Uterus (tissue), 3 donors: ENCODE measurements at regions not wholly inside any gene's neighbourhood (a gene's known extent, or its start where the extent isn't known, plus 50 kb on each side); places are given as distances from the start of the nearest gene placed in this dataset.

ENCODE experiments used
- DNase-seq, 2 donors: peaks; one replicate each; pipeline ENCODE4 v3.0.0-alpha.2; 2019 to 2020
- H3K27ac ChIP-seq, 2 donors: fragments of 200-600 bp; sonication (generic); 1 replicate in 1 of 2; 2 replicates in 1 of 2; pipeline ENCODE4 v1.5.1; 2016 to 2018
- H3K27me3 ChIP-seq, 2 donors: fragments of 200-600 bp; sonication (generic); one replicate each; pipeline ENCODE4 v1.5.1; 2018 to 2019; ENCODE audit warnings: control low read depth in 1 of 2
- H3K36me3 ChIP-seq, 2 donors: fragments of 200-600 bp; sonication (generic); one replicate each; pipeline ENCODE4 v1.5.1; 2019; ENCODE audit warnings: control low read depth in 1 of 2
- H3K4me1 ChIP-seq, 2 donors: fragments of 200-600 bp; sonication (generic); one replicate each; pipeline ENCODE4 v1.5.1; 2018 to 2019; ENCODE audit warnings: control low read depth in 1 of 2
- H3K4me3 ChIP-seq, 2 donors: fragments of 200-600 bp; sonication (generic); 1 replicate in 1 of 2; 2 replicates in 1 of 2; pipeline ENCODE4 v1.5.1; 2018 to 2019; ENCODE audit warnings: mild to moderate bottlenecking in 1 of 2
- H3K9me3 ChIP-seq, 2 donors: fragments of 200-600 bp; sonication (generic); one replicate each; pipeline ENCODE4 v1.5.1; 2019; ENCODE audit warnings: control low read depth in 1 of 2
- POLR2A ChIP-seq, 2 donors: fragments of 450-650 bp; IDR thresholded peaks; one replicate each; pipeline ENCODE4 v1.6.1; 2016; ENCODE audit warnings: antibody characterized with exemption in 2 of 2, mild to moderate bottlenecking in 1 of 2, moderate library complexity in 1 of 2
- intact Hi-C: fragments of 100-400 bp; cut with DNase I; formaldehyde crosslinking; loops from one replicate; pipeline ENCODE4 v1.15.1; 2023; ENCODE audit warnings: low total_unique reads
- TF ChIP-seq, protein P1 (sequence below), 4 experiments: fragments of 200-600 bp in 2 of 4; fragments of 450-650 bp in 2 of 4; sonication (generic) in 2 of 4; IDR thresholded peaks; one replicate each; pipeline ENCODE4 v1.5.1; 2016 to 2019; ENCODE audit warnings: antibody characterized with exemption in 4 of 4, mild to moderate bottlenecking in 2 of 4, moderate library complexity in 1 of 4
- donor health status: DM: yes; HTN: yes; CAD: no.

- Histone ChIP-seq H3K4me3 (no peak overlapping the region), H3K9me3 (no peaks in the 10 kb centered on the region), H3K36me3 (no peaks in the 10 kb centered on the region), H3K27me3 (no peaks in the 10 kb centered on the region), H3K4me1 (no peaks in the 10 kb centered on the region), H3K27ac (no peak overlapping the region)
- no peak for TF ChIP-seq POLR2A (IDR thresholded peaks at IDR 0.05)
- TF ChIP-seq, protein P1, sequence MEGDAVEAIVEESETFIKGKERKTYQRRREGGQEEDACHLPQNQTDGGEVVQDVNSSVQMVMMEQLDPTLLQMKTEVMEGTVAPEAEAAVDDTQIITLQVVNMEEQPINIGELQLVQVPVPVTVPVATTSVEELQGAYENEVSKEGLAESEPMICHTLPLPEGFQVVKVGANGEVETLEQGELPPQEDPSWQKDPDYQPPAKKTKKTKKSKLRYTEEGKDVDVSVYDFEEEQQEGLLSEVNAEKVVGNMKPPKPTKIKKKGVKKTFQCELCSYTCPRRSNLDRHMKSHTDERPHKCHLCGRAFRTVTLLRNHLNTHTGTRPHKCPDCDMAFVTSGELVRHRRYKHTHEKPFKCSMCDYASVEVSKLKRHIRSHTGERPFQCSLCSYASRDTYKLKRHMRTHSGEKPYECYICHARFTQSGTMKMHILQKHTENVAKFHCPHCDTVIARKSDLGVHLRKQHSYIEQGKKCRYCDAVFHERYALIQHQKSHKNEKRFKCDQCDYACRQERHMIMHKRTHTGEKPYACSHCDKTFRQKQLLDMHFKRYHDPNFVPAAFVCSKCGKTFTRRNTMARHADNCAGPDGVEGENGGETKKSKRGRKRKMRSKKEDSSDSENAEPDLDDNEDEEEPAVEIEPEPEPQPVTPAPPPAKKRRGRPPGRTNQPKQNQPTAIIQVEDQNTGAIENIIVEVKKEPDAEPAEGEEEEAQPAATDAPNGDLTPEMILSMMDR (IDR thresholded peaks at IDR 0.05), result no peak
- DNase-seq, result no peak
- intact Hi-C loops, result no loop called here
These were observed 124.5 kb upstream of the ARSJ start for GRCh38 chr4:114103908-114104307.

DNA sequence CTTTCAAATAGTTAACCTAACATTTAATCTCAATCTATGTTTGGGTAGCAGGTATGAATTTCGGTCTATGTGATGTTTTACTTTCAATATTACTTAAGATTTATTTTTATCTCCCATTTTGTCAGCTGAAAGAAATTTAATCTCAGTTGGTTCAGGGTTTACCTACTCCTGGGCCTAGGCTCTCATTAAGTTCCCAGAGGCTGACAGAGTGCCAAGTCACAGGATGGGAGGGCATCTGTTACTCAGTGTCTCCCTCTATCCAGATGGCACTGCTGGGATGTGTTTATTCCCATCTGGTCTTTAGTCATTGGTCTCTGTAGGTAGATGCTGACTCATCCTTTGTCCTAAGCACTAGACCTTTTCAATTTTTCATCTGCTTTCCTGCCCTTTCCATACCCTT lies 129.4 kb upstream of the ARSJ start:
- TF ChIP-seq, protein P1 (IDR thresholded peaks at IDR 0.05), result no peak
- TF ChIP-seq POLR2A (IDR thresholded peaks at IDR 0.05), result no peak
- Histone ChIP-seq H3K27ac (no peak overlapping the region), H3K27me3 (no peaks in the 10 kb centered on the region), H3K4me1 (no peaks in the 10 kb centered on the region), H3K4me3 (no peak overlapping the region), H3K9me3 (no peaks in the 10 kb centered on the region), H3K36me3 (no peaks in the 10 kb centered on the region)
- intact Hi-C loops, result no loop called here
- no peak for DNase-seq

- no peaks in the 10 kb centered on the region for H3K4me1 ChIP-seq
- intact Hi-C loops, result no loop called here
- H3K27me3 ChIP-seq, result no peaks in the 10 kb centered on the region
- no peak overlapping the region for H3K27ac ChIP-seq
- no peaks in the 10 kb centered on the region for H3K9me3 ChIP-seq
- TF ChIP-seq, protein P1 (IDR thresholded peaks at IDR 0.05), result no peak
- TF ChIP-seq POLR2A (IDR thresholded peaks at IDR 0.05), result no peak
- H3K4me3 ChIP-seq, result no peak overlapping the region
- DNase-seq, result no peak
- H3K36me3 ChIP-seq, result no peaks in the 10 kb centered on the region
These were observed 130.3 kb upstream of the ARSJ start for GRCh38 chr4:114109776-114110175.

- no peaks in the 10 kb centered on the region for H3K9me3 ChIP-seq
- no peak for DNase-seq
- H3K4me3 ChIP-seq, result no peak overlapping the region
- H3K27me3 ChIP-seq, result no peaks in the 10 kb centered on the region
- H3K27ac ChIP-seq, result no peak overlapping the region
- H3K4me1 ChIP-seq, result no peaks in the 10 kb centered on the region
- H3K36me3 ChIP-seq, result no peaks in the 10 kb centered on the region
- intact Hi-C loops, result no loop called here
- TF ChIP-seq, protein P1 (IDR thresholded peaks at IDR 0.05), result no peak
- no peak for TF ChIP-seq POLR2A (IDR thresholded peaks at IDR 0.05)
These were observed 136.1 kb upstream of the ARSJ start for GRCh38 chr4:114115526-114115925.

GRCh38 chr4:114116861-114117260 lies 137.4 kb upstream of the ARSJ start:
- intact Hi-C loops, result no loop called here
- Histone ChIP-seq H3K9me3 (no peaks in the 10 kb centered on the region), H3K27ac (no peak overlapping the region), H3K27me3 (no peaks in the 10 kb centered on the region), H3K4me1 (no peaks in the 10 kb centered on the region), H3K36me3 (no peaks in the 10 kb centered on the region), H3K4me3 (no peak overlapping the region)
- TF ChIP-seq POLR2A (IDR thresholded peaks at IDR 0.05), result no peak
- TF ChIP-seq, protein P1 (IDR thresholded peaks at IDR 0.05), result no peak
- no peak for DNase-seq
